ENCODE measurements at regions not wholly inside any gene's neighbourhood (a gene's known extent, or its start where the extent isn't known, plus 50 kb on each side); places are given as distances from the start of the nearest gene placed in this dataset.

GRCh38 chr6:22236626-22237414 is 60.0 kb downstream of the PRL start:
- no peak overlapping the region for H3K4me3 ChIP-seq (ENCODE audit: low read length)
- peaks cover 11% of the 10 kb centered on the region for H3K9me3 ChIP-seq (ENCODE audit: control insufficient read depth, low read length)
- no peak for TF ChIP-seq CTCF (conservative IDR thresholded peaks at IDR 0.05)
- WGBS, 2 experiments (ENCODE audit: insufficient coverage in 1 of 2, insufficient read length in 1 of 2) = 78 to 87% methylated on average over 3 to 6 of the region's 6 CpGs
- DNase-seq = no peak
- H3K27me3 Mint-ChIP-seq (ENCODE audit: insufficient read depth) = no peaks in the 10 kb centered on the region
- no peaks in the 10 kb centered on the region for H3K4me1 Mint-ChIP-seq
- no peak overlapping the region for H3K27ac ChIP-seq (ENCODE audit: low read depth, low read length)
- H3K27ac Mint-ChIP-seq = no peak overlapping the region
- no peaks in the 10 kb centered on the region for H3K4me1 ChIP-seq (ENCODE audit: control insufficient read depth, insufficient read depth, low read length)
- no peak overlapping the region for H3K4me3 Mint-ChIP-seq
- peaks cover 9% of the 10 kb centered on the region for H3K9me3 Mint-ChIP-seq
- no peaks in the 10 kb centered on the region for H3K36me3 Mint-ChIP-seq (ENCODE audit: low read depth)
- H3K9ac ChIP-seq (ENCODE audit: extremely low read depth, low read length, poor library complexity, severe bottlenecking) = no peak overlapping the region
- H3K36me3 ChIP-seq (ENCODE audit: control insufficient read depth, insufficient read depth, low read length) = no peaks in the 10 kb centered on the region
- no peaks in the 10 kb centered on the region for H3K27me3 ChIP-seq (ENCODE audit: control insufficient read depth, insufficient read depth, low read length, poor library complexity, severe bottlenecking)

Data from endodermal cell (in vitro differentiated cells).